IMR-90 (cell line): ENCODE measurements at regions not wholly inside any gene's neighbourhood (a gene's known extent, or its start where the extent isn't known, plus 50 kb on each side); places are given as distances from the start of the nearest gene placed in this dataset.

Experiments
- ATAC-seq: fragments of 200-7000 bp; cut with Tn5 transposase; 2 replicates; pipeline ENCODE4 v1.9.1; 2020; ENCODE audit warnings: low read depth, mild to moderate bottlenecking, moderate library complexity
- BruUV-seq: library from RNA; stranded (reverse); fragments of 400-500 nt; replicated peaks from 2 replicates; lab custom pipeline; 2021; lab: Mats Ljungman, UMichigan
- CTCF ChIA-PET: fragments of 300-600 bp; formaldehyde crosslinking; extraction: SDS; loops from one replicate; lab custom pipeline; 2021; ENCODE audit warnings: antibody characterized with exemption; lab: Yijun Ruan, JAX
- POLR2A ChIA-PET: fragments of 300-600 bp; sonication (Branson Sonifier 250); formaldehyde crosslinking; loops from one replicate; lab custom pipeline; 2022; ENCODE audit warnings: antibody characterized with exemption; ENCODE audit not compliant: unreplicated experiment; lab: Charles Lee
- DNase-seq: peaks from one replicate; pipeline ENCODE4 v3.0.0; 2013
- H2AFZ ChIP-seq: replicated peaks from 2 replicates; pipeline ENCODE3; 2013; ENCODE audit warnings: low read length, mild to moderate bottlenecking; ENCODE audit not compliant: poor library complexity
- H2AK5ac ChIP-seq: 2 replicates; pipeline ENCODE4 v1.6.1; 2013; ENCODE audit warnings: low read depth, low read length, inconsistent platforms
- H2AK9ac ChIP-seq: replicated peaks from 2 replicates; pipeline ENCODE3; 2013; ENCODE audit warnings: mild to moderate bottlenecking, low read depth, low read length, moderate library complexity; ENCODE audit not compliant: poor library complexity
- H2BK120ac ChIP-seq: 2 replicates; pipeline ENCODE4 v1.6.1; 2013; ENCODE audit warnings: low read depth, low read length, inconsistent platforms
- H2BK15ac ChIP-seq: 3 replicates; pipeline ENCODE4 v1.6.1; 2013; ENCODE audit warnings: low read depth, low read length, inconsistent platforms
- H2BK20ac ChIP-seq: 2 replicates; pipeline ENCODE4 v1.6.1; 2013; ENCODE audit warnings: low read depth, mild to moderate bottlenecking, inconsistent platforms, low read length, moderate library complexity
- H2BK5ac ChIP-seq: 2 replicates; pipeline ENCODE4 v1.6.1; 2013; ENCODE audit warnings: mild to moderate bottlenecking, low read depth, low read length, inconsistent platforms; ENCODE audit not compliant: poor library complexity, severe bottlenecking
- H3K14ac ChIP-seq: replicated peaks from 2 replicates; pipeline ENCODE4 v1.6.1; 2013; ENCODE audit warnings: low read depth, low read length, inconsistent platforms
- H3K18ac ChIP-seq: 2 replicates; pipeline ENCODE4 v1.6.1; 2013; ENCODE audit warnings: low read depth, low read length, control low read depth
- H3K23ac ChIP-seq: 2 replicates; pipeline ENCODE4 v1.6.1; 2013; ENCODE audit warnings: low read depth, low read length, inconsistent platforms
- H3K27ac ChIP-seq: 2 replicates; pipeline ENCODE4 v1.5.1; 2013; ENCODE audit warnings: mild to moderate bottlenecking, control low read depth, low read length; ENCODE audit not compliant: insufficient read depth
- H3K27me3 ChIP-seq: 2 replicates; pipeline ENCODE4 v1.6.1; 2013; ENCODE audit warnings: low read length; ENCODE audit not compliant: control insufficient read depth, insufficient read depth
- H3K36me3 ChIP-seq: 2 replicates; pipeline ENCODE4 v1.6.1; 2013; ENCODE audit warnings: low read length, mixed read lengths; ENCODE audit not compliant: control insufficient read depth, insufficient read depth
- H3K4ac ChIP-seq: 2 replicates; pipeline ENCODE4 v1.6.1; 2013; ENCODE audit warnings: low read depth, low read length, inconsistent platforms
- H3K4me1 ChIP-seq: 2 replicates; pipeline ENCODE4 v1.6.1; 2013; ENCODE audit warnings: low read length, mixed read lengths; ENCODE audit not compliant: control insufficient read depth, insufficient read depth
- H3K4me2 ChIP-seq: 2 replicates; pipeline ENCODE4 v1.6.1; 2013; ENCODE audit warnings: low read depth, mild to moderate bottlenecking, control low read depth, low read length, moderate library complexity
- H3K4me3 ChIP-seq: 2 replicates; pipeline ENCODE4 v1.5.1; 2013; ENCODE audit warnings: low read depth, mild to moderate bottlenecking, control low read depth, low read length, moderate library complexity; ENCODE audit not compliant: insufficient read depth
- H3K56ac ChIP-seq: 2 replicates; pipeline ENCODE4 v1.6.1; 2013; ENCODE audit warnings: low read length, inconsistent platforms; ENCODE audit not compliant: insufficient read depth; ENCODE audit errors: extremely low read depth
- H3K79me1 ChIP-seq, 2 experiments: 2 replicates each; pipeline ENCODE4 v1.6.1; 2013; ENCODE audit warnings: low read length in 2 of 2, inconsistent platforms in 1 of 2, low read depth in 1 of 2
- H3K9ac ChIP-seq: 2 replicates; pipeline ENCODE4 v1.6.1; 2013; ENCODE audit warnings: low read depth, low read length, control low read depth
- H3K9me1 ChIP-seq: 2 replicates; pipeline ENCODE4 v1.6.1; 2013; ENCODE audit warnings: low read length, inconsistent platforms; ENCODE audit not compliant: insufficient read depth
- H3K9me3 ChIP-seq: 2 replicates; pipeline ENCODE4 v1.6.1; 2013; ENCODE audit warnings: low read length; ENCODE audit not compliant: control insufficient read depth, insufficient read depth
- H4K20me1 ChIP-seq: 2 replicates; pipeline ENCODE4 v1.6.1; 2013; ENCODE audit warnings: low read length, inconsistent platforms; ENCODE audit not compliant: insufficient read depth
- H4K5ac ChIP-seq: 2 replicates; pipeline ENCODE4 v1.6.1; 2013; ENCODE audit warnings: mild to moderate bottlenecking, low read depth, low read length, control low read depth
- H4K8ac ChIP-seq, 2 experiments: 2 replicates each; pipeline ENCODE4 v1.6.1; 2013; ENCODE audit warnings: low read depth in 2 of 2, low read length in 2 of 2, control low read depth in 1 of 2, inconsistent platforms in 1 of 2
- H4K91ac ChIP-seq: 2 replicates; pipeline ENCODE4 v1.6.1; 2013; ENCODE audit warnings: low read depth, low read length, inconsistent platforms; ENCODE audit not compliant: insufficient read depth
- MAZ ChIP-seq: IDR thresholded peaks from 2 replicates; pipeline ENCODE4 v1.6.1; 2012; ENCODE audit warnings: low read depth, mild to moderate bottlenecking, low read length, improper control_type of control experiment, moderate library complexity, borderline replicate concordance
- NFE2L2 ChIP-seq: fragments of 150-350 bp; IDR thresholded peaks from 2 replicates; pipeline ENCODE4 v1.6.1; 2016; ENCODE audit warnings: low read depth, mild to moderate bottlenecking, low read length
- RCOR1 ChIP-seq: IDR thresholded peaks from 2 replicates; pipeline ENCODE4 v1.6.1; 2012; ENCODE audit warnings: mild to moderate bottlenecking, low read length, improper control_type of control experiment; ENCODE audit not compliant: insufficient replicate concordance
- WGBS, 2 experiments: methylation state at CpG; one replicate each; pipeline versions ENCODE4 v1.1.5 to v1.1.7; 2013; ENCODE audit warnings: missing lambda C conversion rate in 2 of 2; ENCODE audit not compliant: insufficient read length in 1 of 2; ENCODE audit errors: extremely low coverage in 2 of 2; 5-methylcytosine and 5-hydroxymethylcytosine counted together
- dilution Hi-C: fragments of 300-500 bp; cut with HindIII; formaldehyde crosslinking; loops from one replicate; pipeline ENCODE4 v1.14.3; 2018; ENCODE audit warnings: low sequenced_read_pairs; ENCODE audit not compliant: unreplicated experiment
- in situ Hi-C: fragments of 300-500 bp; cut with MboI; formaldehyde crosslinking; loops from 3 replicates; pipeline ENCODE4 v1.14.3; 2019; ENCODE audit warnings: low sequenced_read_pairs, inconsistent platforms, mixed read lengths
- intact Hi-C: fragments of 100-400 bp; cut with micrococcal nuclease; formaldehyde crosslinking; loops from 2 replicates; pipeline ENCODE4 v1.10.0; 2022

DNA sequence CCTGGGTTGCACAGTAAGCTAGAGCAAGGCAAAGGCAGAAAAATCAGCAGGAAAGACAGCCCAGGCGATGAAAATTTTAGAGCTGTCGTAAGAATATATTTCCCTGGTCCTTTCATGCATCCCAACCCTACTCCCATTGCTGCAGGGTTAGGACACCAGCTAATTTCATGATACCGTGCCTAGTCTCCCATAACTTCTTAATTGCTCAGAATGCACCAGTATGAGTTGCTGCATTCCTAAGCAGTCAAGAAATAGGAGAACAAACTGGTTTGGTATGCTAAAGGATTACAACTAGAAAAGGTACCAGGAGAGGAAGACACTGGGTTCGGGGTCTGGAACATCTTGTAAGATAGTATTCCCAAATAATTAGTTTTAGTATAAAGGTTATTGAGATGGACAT is 269.4 kb upstream of the NRXN1 start:
- H3K4me3 ChIP-seq: no peak overlapping the region

More for the DNA sequence above, 269.4 kb upstream of the NRXN1 start:
- no peak for TF ChIP-seq RCOR1
- TF ChIP-seq NFE2L2: no peak
- TF ChIP-seq MAZ: no peak
- Histone ChIP-seq H2AK5ac (no peak overlapping the region), H3K56ac (no peak overlapping the region), H3K79me1 (no peaks in the 10 kb centered on the region), H4K5ac (no peak overlapping the region), H3K27ac (no peak overlapping the region), H2BK15ac (no peak overlapping the region), H3K4me2 (no peak overlapping the region), H2BK20ac (no peak overlapping the region), H3K9me3 (no peaks in the 10 kb centered on the region), H3K36me3 (no peaks in the 10 kb centered on the region), H4K91ac (no peak overlapping the region), H3K9ac (no peak overlapping the region), H2AK9ac (no peak overlapping the region), H3K23ac (no peak overlapping the region), H3K4me1 (no peaks in the 10 kb centered on the region), H3K14ac (no peak overlapping the region), H3K4ac (no peak overlapping the region), H3K27me3 (no peaks in the 10 kb centered on the region), H2AFZ (no peak overlapping the region), H3K9me1 (no peaks in the 10 kb centered on the region), H2BK5ac (no peak overlapping the region), H4K20me1 (no peaks in the 10 kb centered on the region), H2BK120ac (no peak overlapping the region), H3K18ac (no peak overlapping the region), H4K8ac (no peak overlapping the region)
- CTCF ChIA-PET: interaction anchor here (0.7 kb wide), 1 partner anchor 91 kb away, joined by 10 read pairs; no protein-coding TSS in a partner anchor
- BruUV-seq: no TSS peak
- DNase-seq: peak; percentile 21
- POLR2A ChIA-PET: no interaction called here
- intact Hi-C loops (no loop called here), dilution Hi-C loops (no loop called here), in situ Hi-C loops (no loop called here)
- WGBS, 2 experiments: no CpG with 5 or more reads among the region's 4 CpGs
- peak; percentile 49 for ATAC-seq
